ENCODE measurements at regions not wholly inside any gene's neighbourhood (a gene's known extent, or its start where the extent isn't known, plus 50 kb on each side); places are given as distances from the start of the nearest gene placed in this dataset.
"Not testable (repeated sequence)": the region's sequence is repeated elsewhere in the genome, so short reads cannot be mapped to it uniquely, and the experiment has no call there.

- not testable (repeated sequence) for DNase-seq; H4K20me1 ChIP-seq (ENCODE audit: insufficient read depth); H3K27ac ChIP-seq; H3K79me2 ChIP-seq (ENCODE audit: insufficient read depth); H3F3A ChIP-seq (ENCODE audit: insufficient read depth); H3K4me3 ChIP-seq; H3K4me2 ChIP-seq (ENCODE audit: unreplicated experiment); H3K9me2 ChIP-seq (ENCODE audit: insufficient read depth); H2AFZ ChIP-seq; H3K9ac ChIP-seq; H3K4me1 ChIP-seq (ENCODE audit: insufficient read depth); H3K36me3 ChIP-seq (ENCODE audit: low read depth); H3K9me3 ChIP-seq (ENCODE audit: low read depth)
- WGBS, 2 experiments (ENCODE audit: low coverage in 1 of 2, low lambda C conversion rate in 2 of 2, missing lambda C conversion rate in 2 of 2) = 17 to 21% methylated on average over 4 of the region's 4 CpGs
- in situ Hi-C loops (cut with MboI) = loop anchor here (25.0 kb wide), 1 partner anchor 895 kb away; the partner anchor contains the start of gene OR2H2
- H3K27me3 ChIP-seq (replicated peaks; ENCODE audit: insufficient read depth) = peaks cover 76% of the 10 kb centered on the region
Measured at GRCh38 chr6:28691991-28692390, 166.3 kb downstream of the GPX5 start.

- in situ Hi-C loops (cut with MboI) = loop anchor here (25.0 kb wide), 1 partner anchor 894 kb away; the partner anchor contains the start of gene OR2H2
- Histone ChIP-seq H3K4me2 (ENCODE audit: unreplicated experiment) (no peak overlapping the region), H3K4me3 (no peak overlapping the region), H3K79me2 (ENCODE audit: insufficient read depth) (no peaks in the 10 kb centered on the region), H4K20me1 (ENCODE audit: insufficient read depth) (no peaks in the 10 kb centered on the region), H3K27me3 (replicated peaks; ENCODE audit: insufficient read depth) (peaks cover 78% of the 10 kb centered on the region), H3K4me1 (ENCODE audit: insufficient read depth) (no peaks in the 10 kb centered on the region), H2AFZ (no peak overlapping the region), H3F3A (ENCODE audit: insufficient read depth) (no peaks in the 10 kb centered on the region), H3K36me3 (ENCODE audit: low read depth) (no peaks in the 10 kb centered on the region), H3K27ac (no peak overlapping the region), H3K9me2 (ENCODE audit: insufficient read depth) (no peaks in the 10 kb centered on the region), H3K9me3 (ENCODE audit: low read depth) (no peaks in the 10 kb centered on the region), H3K9ac (no peak overlapping the region)
- WGBS, 2 experiments (ENCODE audit: low coverage in 1 of 2, low lambda C conversion rate in 2 of 2, missing lambda C conversion rate in 2 of 2) = 11 to 14% methylated on average over 23 of the region's 23 CpGs
- peak; percentile 12 for DNase-seq
- TF ChIP-seq EZH2phosphoT487 (IDR thresholded peaks at IDR 0.05; ENCODE audit: insufficient read depth, low read depth) (0 out of 2 replicates have a peak, but pooled peaks have one; percentile 25), EZH2 (IDR thresholded peaks at IDR 0.05; ENCODE audit: insufficient read depth, poor library complexity, severe bottlenecking) (no peak)
Measured at GRCh38 chr6:28693033-28693750, 167.5 kb downstream of the GPX5 start.

GRCh38 chr6:28693751-28694443, 168.2 kb downstream of the GPX5 start:
- Histone ChIP-seq H2AFZ (no peak overlapping the region), H3K27ac (no peak overlapping the region), H4K20me1 (ENCODE audit: insufficient read depth) (no peaks in the 10 kb centered on the region), H3K4me3 (0 out of 2 replicates have a peak overlapping the region, but pooled peaks have one; percentile 15), H3K27me3 (replicated peaks; ENCODE audit: insufficient read depth) (peaks cover 77% of the 10 kb centered on the region), H3K79me2 (ENCODE audit: insufficient read depth) (no peaks in the 10 kb centered on the region), H3K36me3 (ENCODE audit: low read depth) (no peaks in the 10 kb centered on the region), H3K9ac (no peak overlapping the region), H3K4me2 (ENCODE audit: unreplicated experiment) (no peak overlapping the region), H3K4me1 (ENCODE audit: insufficient read depth) (no peaks in the 10 kb centered on the region), H3F3A (ENCODE audit: insufficient read depth) (no peaks in the 10 kb centered on the region), H3K9me3 (ENCODE audit: low read depth) (no peaks in the 10 kb centered on the region), H3K9me2 (ENCODE audit: insufficient read depth) (no peaks in the 10 kb centered on the region)
- TF ChIP-seq EZH2phosphoT487 (IDR thresholded peaks at IDR 0.05; ENCODE audit: insufficient read depth, low read depth) (no peak), EZH2 (IDR thresholded peaks at IDR 0.05; ENCODE audit: insufficient read depth, poor library complexity, severe bottlenecking) (no peak)
- peak; percentile 23 for DNase-seq
- 7 to 8% methylated on average over 26 of the region's 26 CpGs for WGBS, 2 experiments (ENCODE audit: low coverage in 1 of 2, low lambda C conversion rate in 2 of 2, missing lambda C conversion rate in 2 of 2)
- in situ Hi-C loops (cut with MboI) = loop anchor here (25.0 kb wide), 1 partner anchor 893 kb away; the partner anchor contains the start of gene OR2H2

- Histone ChIP-seq H4K20me1 (ENCODE audit: insufficient read depth) (no peaks in the 10 kb centered on the region), H3K79me2 (ENCODE audit: insufficient read depth) (no peaks in the 10 kb centered on the region), H2AFZ (0 out of 2 replicates have a peak overlapping the region, but pooled peaks have one; percentile 11), H3K4me2 (ENCODE audit: unreplicated experiment) (peak overlapping the region; percentile 56), H3K9ac (no peak overlapping the region), H3K4me3 (peak overlapping the region; percentile 46), H3K27me3 (replicated peaks; ENCODE audit: insufficient read depth) (peaks cover 63% of the 10 kb centered on the region), H3K9me2 (ENCODE audit: insufficient read depth) (no peaks in the 10 kb centered on the region), H3F3A (ENCODE audit: insufficient read depth) (no peaks in the 10 kb centered on the region), H3K4me1 (ENCODE audit: insufficient read depth) (no peaks in the 10 kb centered on the region), H3K27ac (no peak overlapping the region), H3K36me3 (ENCODE audit: low read depth) (no peaks in the 10 kb centered on the region), H3K9me3 (ENCODE audit: low read depth) (no peaks in the 10 kb centered on the region)
- peak; percentile 40 for DNase-seq
- TF ChIP-seq EZH2phosphoT487 (IDR thresholded peaks at IDR 0.05; ENCODE audit: insufficient read depth, low read depth) (no peak), EZH2 (IDR thresholded peaks at IDR 0.05; ENCODE audit: insufficient read depth, poor library complexity, severe bottlenecking) (no peak)
- WGBS, 2 experiments (ENCODE audit: low coverage in 1 of 2, low lambda C conversion rate in 2 of 2, missing lambda C conversion rate in 2 of 2) = 6% methylated on average over 11 of the region's 11 CpGs
- in situ Hi-C loops (cut with MboI) = loop anchor here (25.0 kb wide), 1 partner anchor 892 kb away; the partner anchor contains the start of gene OR2H2
Measured at GRCh38 chr6:28695715-28696114, 170.0 kb downstream of the GPX5 start.

All from GM23248 (cell line).